H1 (cell line): ENCODE measurements at regions not wholly inside any gene's neighbourhood (a gene's known extent, or its start where the extent isn't known, plus 50 kb on each side); places are given as distances from the start of the nearest gene placed in this dataset.

Experiments
- CTCF ChIA-PET: fragments of 300-600 bp; sonication (Branson Sonifier 250); formaldehyde crosslinking; loops from one replicate; lab custom pipeline; 2021; ENCODE audit not compliant: partially characterized antibody; lab: Charles Lee
- POLR2A ChIA-PET: fragments of 300-600 bp; sonication (Branson Sonifier 250); formaldehyde crosslinking; loops from one replicate; lab custom pipeline; 2021; ENCODE audit warnings: inconsistent platforms; ENCODE audit not compliant: partially characterized antibody; lab: Charles Lee
- DNase-seq, 2 experiments: peaks; one replicate each; pipeline versions ENCODE4 v3.0.0 to v3.0.0-alpha.2; 2010 to 2022; ENCODE audit warnings: low spot score in 2 of 2, low read depth in 1 of 2, mixed read lengths in 1 of 2
- FAIRE-seq: peaks from 2 replicates; lab custom pipeline; 2011; peaks lifted over from hg19 to GRCh38; lab: Jason Lieb, UNC
- H2AFZ ChIP-seq: 2 replicates; pipeline ENCODE4 v1.8.1; 2012; ENCODE audit warnings: low read length, inconsistent platforms
- H2AK5ac ChIP-seq: 2 replicates; pipeline ENCODE4 v1.6.1; 2013; ENCODE audit warnings: low read depth, low read length
- H2BK120ac ChIP-seq: replicated peaks from 2 replicates; pipeline ENCODE3; 2013; ENCODE audit warnings: low read depth, low read length, inconsistent platforms
- H2BK12ac ChIP-seq: 2 replicates; pipeline ENCODE4 v1.6.1; 2013; ENCODE audit warnings: low read depth, low read length
- H2BK15ac ChIP-seq: 2 replicates; pipeline ENCODE4 v1.6.1; 2013; ENCODE audit warnings: low read length
- H2BK20ac ChIP-seq: 2 replicates; pipeline ENCODE4 v1.6.1; 2013; ENCODE audit warnings: low read length
- H2BK5ac ChIP-seq: 2 replicates; pipeline ENCODE4 v1.6.1; 2013; ENCODE audit warnings: low read depth, low read length
- H3K14ac ChIP-seq: 2 replicates; pipeline ENCODE4 v1.6.1; 2013; ENCODE audit warnings: inconsistent platforms; ENCODE audit not compliant: insufficient read length
- H3K18ac ChIP-seq: 2 replicates; pipeline ENCODE4 v1.6.1; 2013; ENCODE audit warnings: low read length; ENCODE audit errors: extremely low read depth
- H3K23ac ChIP-seq: 2 replicates; pipeline ENCODE4 v1.6.1; 2013; ENCODE audit warnings: inconsistent platforms; ENCODE audit not compliant: insufficient read length
- H3K23me2 ChIP-seq: 2 replicates; pipeline ENCODE4 v1.6.1; 2013; ENCODE audit warnings: low read depth, low read length
- H3K27ac ChIP-seq: 2 replicates; pipeline ENCODE4 v1.6.1; 2011; ENCODE audit warnings: low read depth, low read length, inconsistent platforms
- H3K27me3 ChIP-seq, 4 experiments: replicated peaks in 1 of 4; 1 replicate in 1 of 4; 2 replicates in 3 of 4; pipeline versions ENCODE4 v1.6.1 to v1.8.1; 2011 to 2013; ENCODE audit warnings: low read length in 3 of 4, mild to moderate bottlenecking in 3 of 4, inconsistent platforms in 2 of 4, mixed read lengths in 2 of 4, moderate library complexity in 1 of 4; ENCODE audit not compliant: control insufficient read depth in 3 of 4, insufficient read depth in 3 of 4; ENCODE audit errors: extremely low read depth in 1 of 4
- H3K36me3 ChIP-seq, 4 experiments: 2 replicates each; pipeline versions ENCODE4 v1.6.1 to v1.8.1; 2011 to 2013; ENCODE audit warnings: mild to moderate bottlenecking in 4 of 4, low read length in 3 of 4, moderate library complexity in 2 of 4, control low read depth in 1 of 4, inconsistent platforms in 1 of 4; ENCODE audit not compliant: insufficient read depth in 4 of 4, control insufficient read depth in 2 of 4
- H3K4ac ChIP-seq: replicated peaks from 2 replicates; pipeline ENCODE3; 2013; ENCODE audit warnings: low read length, low read depth, mixed read lengths, inconsistent platforms; ENCODE audit not compliant: insufficient read length
- H3K4me1 ChIP-seq, 4 experiments: replicated peaks in 1 of 4; 1 replicate in 1 of 4; 2 replicates in 3 of 4; pipeline versions ENCODE4 v1.6.1 to v1.8.1; 2011 to 2013; ENCODE audit warnings: low read length in 3 of 4, inconsistent platforms in 2 of 4, mixed read lengths in 1 of 4; ENCODE audit not compliant: insufficient read depth in 4 of 4, control insufficient read depth in 3 of 4
- H3K4me2 ChIP-seq, 2 experiments: 2 replicates each; pipeline versions ENCODE4 v1.6.1 to v1.8.1; 2011 to 2013; ENCODE audit warnings: low read depth in 2 of 2, low read length in 2 of 2, control low read depth in 1 of 2, inconsistent platforms in 1 of 2, mild to moderate bottlenecking in 1 of 2; ENCODE audit not compliant: insufficient read depth in 1 of 2
- H3K4me3 ChIP-seq, 4 experiments: fragments of 200-600, 300-600 bp in 1 of 4; sonication (generic), shearing (Covaris generic), sonication (Bioruptor Twin) in 1 of 4; 2 replicates each; pipeline versions ENCODE4 v1.5.1 to v1.8.1; 2011 to 2016; ENCODE audit warnings: low read length in 4 of 4, low read depth in 3 of 4, control low read depth in 2 of 4, inconsistent platforms in 2 of 4, mild to moderate bottlenecking in 2 of 4, mixed read lengths in 1 of 4, moderate library complexity in 1 of 4; ENCODE audit not compliant: insufficient read depth in 2 of 4; ENCODE audit errors: extremely low read depth in 1 of 4
- H3K56ac ChIP-seq: replicated peaks from 2 replicates; pipeline ENCODE3; 2013; ENCODE audit warnings: low read depth, mild to moderate bottlenecking, mixed read lengths, low read length, inconsistent platforms; ENCODE audit not compliant: insufficient read length
- H3K79me1 ChIP-seq: 2 replicates; pipeline ENCODE4 v1.6.1; 2013; ENCODE audit warnings: low read depth, low read length, control low read depth
- H3K79me2 ChIP-seq, 2 experiments: 2 replicates each; pipeline versions ENCODE4 v1.6.1 to v1.8.1; 2012 to 2013; ENCODE audit warnings: low read length in 2 of 2, mild to moderate bottlenecking in 2 of 2, inconsistent platforms in 1 of 2; ENCODE audit not compliant: insufficient read depth in 2 of 2, control insufficient read depth in 1 of 2
- H3K9ac ChIP-seq, 4 experiments: replicated peaks in 1 of 4; 1 replicate in 1 of 4; 2 replicates in 3 of 4; pipeline versions ENCODE4 v1.6.1 to v1.8.1; 2011 to 2013; ENCODE audit warnings: low read depth in 3 of 4, low read length in 3 of 4, control low read depth in 2 of 4, mild to moderate bottlenecking in 2 of 4, moderate library complexity in 2 of 4, inconsistent platforms in 1 of 4; ENCODE audit errors: extremely low read depth in 1 of 4
- H3K9me3 ChIP-seq, 2 experiments: 2 replicates each; pipeline versions ENCODE4 v1.6.1 to v1.8.1; 2012 to 2013; ENCODE audit warnings: mild to moderate bottlenecking in 2 of 2, moderate library complexity in 2 of 2, control low read depth in 1 of 2, inconsistent platforms in 1 of 2, low read depth in 1 of 2, low read length in 1 of 2, mixed read lengths in 1 of 2; ENCODE audit not compliant: insufficient read depth in 2 of 2
- H4K20me1 ChIP-seq, 2 experiments: replicated peaks in 1 of 2; 2 replicates each; pipeline versions ENCODE3 to v1.8.1; 2011 to 2013; ENCODE audit warnings: inconsistent platforms in 2 of 2, low read length in 2 of 2, mild to moderate bottlenecking in 1 of 2; ENCODE audit not compliant: insufficient read depth in 2 of 2, control insufficient read depth in 1 of 2
- H4K5ac ChIP-seq: 2 replicates; pipeline ENCODE4 v1.6.1; 2013; ENCODE audit warnings: low read length, low read depth, mixed read lengths, inconsistent platforms; ENCODE audit not compliant: insufficient read length
- H4K8ac ChIP-seq: 2 replicates; pipeline ENCODE4 v1.8.0; 2013; ENCODE audit warnings: mild to moderate bottlenecking, moderate library complexity, low read length, inconsistent platforms; ENCODE audit not compliant: insufficient read depth; ENCODE audit errors: extremely low read depth
- H4K91ac ChIP-seq: replicated peaks from 2 replicates; pipeline ENCODE3; 2013; ENCODE audit warnings: low read length, mixed read lengths, inconsistent platforms; ENCODE audit not compliant: insufficient read length
- CEBPB ChIP-seq: IDR thresholded peaks from 2 replicates; pipeline ENCODE4 v1.6.1; 2012; ENCODE audit warnings: low read depth, low read length
- CHD2 ChIP-seq: IDR thresholded peaks from 2 replicates; pipeline ENCODE4 v1.6.1; 2012; ENCODE audit warnings: low read length, improper control_type of control experiment
- GABPA ChIP-seq: IDR thresholded peaks from 2 replicates; pipeline ENCODE4 v1.6.1; 2011; ENCODE audit warnings: mild to moderate bottlenecking, low read length, moderate library complexity, borderline replicate concordance; ENCODE audit not compliant: insufficient read depth
- GTF2F1 ChIP-seq: IDR thresholded peaks from 2 replicates; pipeline ENCODE4 v1.6.1; 2012; ENCODE audit warnings: low read depth, low read length, improper control_type of control experiment, borderline replicate concordance
- JUND ChIP-seq: IDR thresholded peaks from 2 replicates; pipeline ENCODE4 v1.6.1; 2011; ENCODE audit warnings: mild to moderate bottlenecking, improper control_type of control experiment, low read length
- KDM1A ChIP-seq: fragments of 200-600, 300-600 bp; sonication (generic); IDR thresholded peaks from 2 replicates; pipeline ENCODE4 v1.7.1; 2016; ENCODE audit warnings: mild to moderate bottlenecking, low read length, borderline replicate concordance
- PHF8 ChIP-seq: fragments of 200-600 bp; sonication (generic); conservative IDR thresholded peaks from 2 replicates; pipeline ENCODE4 v1.7.1; 2012; ENCODE audit warnings: low read depth, mild to moderate bottlenecking, inconsistent platforms, low read length, moderate library complexity
- POU5F1 ChIP-seq: IDR thresholded peaks from 2 replicates; pipeline ENCODE4 v1.6.1; 2011; ENCODE audit warnings: low read depth, mild to moderate bottlenecking, low read length, moderate library complexity
- SIX5 ChIP-seq: IDR thresholded peaks from 2 replicates; pipeline ENCODE4 v1.6.1; 2011; ENCODE audit warnings: mild to moderate bottlenecking, low read depth, low read length
- SRF ChIP-seq: IDR thresholded peaks from 2 replicates; pipeline ENCODE4 v1.6.1; 2011; ENCODE audit warnings: mild to moderate bottlenecking, low read depth, low read length, moderate library complexity
- TCF12 ChIP-seq: IDR thresholded peaks from 2 replicates; pipeline ENCODE4 v1.6.1; 2011; ENCODE audit warnings: low read depth, mild to moderate bottlenecking, low read length
- TEAD4 ChIP-seq: IDR thresholded peaks from 2 replicates; pipeline ENCODE4 v1.6.1; 2012; ENCODE audit warnings: low read depth, low read length, inconsistent platforms, mixed read lengths
- WGBS, 2 experiments: shearing (Covaris generic) in 1 of 2; methylation state at CpG; one replicate each; pipeline versions ENCODE4 v1.1.6 to v1.1.7; 2013 to 2015; ENCODE audit warnings: low lambda C conversion rate in 2 of 2, mixed read lengths in 2 of 2, inconsistent platforms in 1 of 2, low coverage in 1 of 2, missing lambda C conversion rate in 1 of 2; ENCODE audit not compliant: insufficient replicate concordance in 2 of 2, insufficient coverage in 1 of 2, insufficient read length in 1 of 2; ENCODE audit errors: extremely low coverage in 1 of 2, missing lambda C conversion rate in 1 of 2; 5-methylcytosine and 5-hydroxymethylcytosine counted together
- TF ChIP-seq, protein P1 (sequence below): IDR thresholded peaks from 2 replicates; pipeline ENCODE4 v1.6.1; 2011; ENCODE audit warnings: low read length, improper control_type of control experiment
- TF ChIP-seq, protein P2 (sequence below): IDR thresholded peaks from 2 replicates; pipeline ENCODE4 v1.6.1; 2011; ENCODE audit warnings: low read depth, mild to moderate bottlenecking, low read length; ENCODE audit not compliant: insufficient read depth

DNA sequence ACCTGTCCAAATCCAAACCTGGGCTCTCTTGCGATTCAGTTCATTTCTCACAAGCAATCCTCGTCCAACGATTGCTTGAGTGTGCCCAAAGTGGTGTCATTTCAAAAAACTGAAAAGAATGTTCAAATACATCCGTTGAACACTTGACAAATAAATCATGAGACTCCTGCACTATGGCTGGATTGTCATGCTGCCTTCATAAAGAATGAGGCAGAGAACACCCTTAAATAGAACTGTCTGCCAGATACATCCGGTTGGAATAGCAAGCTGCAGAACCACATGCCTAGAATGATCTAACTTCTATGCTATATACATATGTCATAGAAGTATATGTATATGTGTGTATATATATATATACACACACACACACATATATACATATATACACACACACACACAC lies 55.4 kb upstream of the HAPSTR1 start:
- TF ChIP-seq TEAD4 (no peak), PHF8 (no peak), GTF2F1 (no peak), POU5F1 (no peak), CEBPB (no peak), SRF (no peak), TCF12 (no peak), SIX5 (no peak), KDM1A (no peak), GABPA (no peak), JUND (no peak), CHD2 (no peak)
- TF ChIP-seq, protein P1, sequence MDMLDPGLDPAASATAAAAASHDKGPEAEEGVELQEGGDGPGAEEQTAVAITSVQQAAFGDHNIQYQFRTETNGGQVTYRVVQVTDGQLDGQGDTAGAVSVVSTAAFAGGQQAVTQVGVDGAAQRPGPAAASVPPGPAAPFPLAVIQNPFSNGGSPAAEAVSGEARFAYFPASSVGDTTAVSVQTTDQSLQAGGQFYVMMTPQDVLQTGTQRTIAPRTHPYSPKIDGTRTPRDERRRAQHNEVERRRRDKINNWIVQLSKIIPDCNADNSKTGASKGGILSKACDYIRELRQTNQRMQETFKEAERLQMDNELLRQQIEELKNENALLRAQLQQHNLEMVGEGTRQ: no peak
- TF ChIP-seq, protein P2, sequence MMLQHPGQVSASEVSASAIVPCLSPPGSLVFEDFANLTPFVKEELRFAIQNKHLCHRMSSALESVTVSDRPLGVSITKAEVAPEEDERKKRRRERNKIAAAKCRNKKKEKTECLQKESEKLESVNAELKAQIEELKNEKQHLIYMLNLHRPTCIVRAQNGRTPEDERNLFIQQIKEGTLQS: no peak

More for the DNA sequence above, 55.4 kb upstream of the HAPSTR1 start:
- H4K91ac ChIP-seq: no peak overlapping the region
- H3K27ac ChIP-seq: no peak overlapping the region
- no peak overlapping the region for H2BK15ac ChIP-seq
- H2AFZ ChIP-seq: no peak overlapping the region
- no peak overlapping the region for H2BK20ac ChIP-seq
- no peak overlapping the region for H3K9ac ChIP-seq
- no peak overlapping the region for H2BK5ac ChIP-seq
- 89% methylated on average over 5 of the region's 5 CpGs; no CpG with 5 or more reads in 1 of the 2 experiments for WGBS, 2 experiments
- no peak overlapping the region for H3K4ac ChIP-seq
- DNase-seq (no peak), FAIRE-seq (no peak)
- no peak overlapping the region for H3K14ac ChIP-seq
- H3K79me1 ChIP-seq: no peaks in the 10 kb centered on the region
- no peak overlapping the region for H2BK120ac ChIP-seq
- H3K9me3 ChIP-seq: no peaks in the 10 kb centered on the region
- H4K8ac ChIP-seq: no peak overlapping the region
- H3K56ac ChIP-seq: no peak overlapping the region
- H3K36me3 ChIP-seq: no peaks in the 10 kb centered on the region
- H3K4me1 ChIP-seq: no peaks in the 10 kb centered on the region
- H3K18ac ChIP-seq: no peak overlapping the region
- no peaks in the 10 kb centered on the region for H3K23me2 ChIP-seq
- H2AK5ac ChIP-seq: no peak overlapping the region
- no peak overlapping the region for H4K5ac ChIP-seq
- H3K79me2 ChIP-seq: no peaks in the 10 kb centered on the region
- H2BK12ac ChIP-seq: no peak overlapping the region
- ChIA-PET CTCF (interaction anchor here (1.3 kb wide), 1 partner anchor 23 kb away, joined by 3 read pairs; no protein-coding TSS in a partner anchor), POLR2A (no interaction called here)
- no peaks in the 10 kb centered on the region for H3K27me3 ChIP-seq
- no peak overlapping the region for H3K23ac ChIP-seq
- H3K4me2 ChIP-seq: no peak overlapping the region
- no peaks in the 10 kb centered on the region for H4K20me1 ChIP-seq
- no peak overlapping the region for H3K4me3 ChIP-seq
